OCI-LY3 (cell line): ENCODE measurements at regions not wholly inside any gene's neighbourhood (a gene's known extent, or its start where the extent isn't known, plus 50 kb on each side); places are given as distances from the start of the nearest gene placed in this dataset.

Source experiments
- H2AFZ ChIP-seq: fragments of 200-600, 300-600 bp; shearing (Covaris generic); 2 replicates; pipeline ENCODE4 v1.6.0; 2014; ENCODE audit warnings: antibody characterized with exemption, low read depth, low read length
- H3K27ac ChIP-seq: fragments of 200-600, 300-600 bp; sonication (generic); 2 replicates; pipeline ENCODE4 v1.5.1; 2014; ENCODE audit warnings: mild to moderate bottlenecking, low read length, moderate library complexity, mixed read lengths
- H3K27me3 ChIP-seq: fragments of 200-600, 300-600 bp; sonication (generic); 2 replicates; pipeline ENCODE4 v1.6.1; 2014; ENCODE audit warnings: low read depth, low read length, mixed read lengths
- H3K36me3 ChIP-seq: fragments of 200-600, 300-600 bp; sonication (generic); replicated peaks from 2 replicates; pipeline ENCODE3; 2014; ENCODE audit warnings: low read depth, low read length, mixed read lengths
- H3K4me1 ChIP-seq: fragments of 300-600, 200-600 bp; sonication (generic); 2 replicates; pipeline ENCODE4 v1.6.1; 2014; ENCODE audit warnings: low read length, mixed read lengths
- H3K4me2 ChIP-seq: fragments of 200-600, 300-600 bp; sonication (generic); 2 replicates; pipeline ENCODE4 v1.6.1; 2014; ENCODE audit warnings: low read length, mixed read lengths
- H3K4me3 ChIP-seq: fragments of 300-600, 200-600 bp; sonication (generic); 2 replicates; pipeline ENCODE4 v1.5.1; 2014; ENCODE audit warnings: antibody characterized with exemption, mild to moderate bottlenecking, low read length, moderate library complexity
- H3K79me2 ChIP-seq: fragments of 300-600, 200-600 bp; shearing (Covaris generic); 2 replicates; pipeline ENCODE4 v1.6.1; 2014; ENCODE audit warnings: mild to moderate bottlenecking, low read length, mixed read lengths
- H3K9ac ChIP-seq: fragments of 300-600, 200-600 bp; shearing (Covaris generic); 2 replicates; pipeline ENCODE4 v1.6.0; 2014; ENCODE audit warnings: mild to moderate bottlenecking, low read length, moderate library complexity
- H3K9me3 ChIP-seq: fragments of 200-600, 300-600 bp; shearing (Covaris generic); 2 replicates; pipeline ENCODE4 v1.6.1; 2014; ENCODE audit warnings: low read length, mixed read lengths; ENCODE audit not compliant: insufficient read depth
- H4K20me1 ChIP-seq: fragments of 200-600, 300-600 bp; sonication (generic); 2 replicates; pipeline ENCODE4 v1.6.1; 2016; ENCODE audit warnings: low read length, mixed read lengths; ENCODE audit not compliant: insufficient read depth
- CTCF ChIP-seq: fragments of 200-600, 300-600 bp; sonication (generic); IDR thresholded peaks from 2 replicates; pipeline ENCODE4 v1.5.1; 2014; ENCODE audit warnings: antibody characterized with exemption, low read length, low read depth
- EZH2phosphoT487 ChIP-seq: fragments of 200-600 bp; shearing (Covaris generic); IDR thresholded peaks from 2 replicates; pipeline ENCODE4 v1.6.1; 2018; ENCODE audit warnings: antibody characterized with exemption, mixed run types, low read depth

DNA sequence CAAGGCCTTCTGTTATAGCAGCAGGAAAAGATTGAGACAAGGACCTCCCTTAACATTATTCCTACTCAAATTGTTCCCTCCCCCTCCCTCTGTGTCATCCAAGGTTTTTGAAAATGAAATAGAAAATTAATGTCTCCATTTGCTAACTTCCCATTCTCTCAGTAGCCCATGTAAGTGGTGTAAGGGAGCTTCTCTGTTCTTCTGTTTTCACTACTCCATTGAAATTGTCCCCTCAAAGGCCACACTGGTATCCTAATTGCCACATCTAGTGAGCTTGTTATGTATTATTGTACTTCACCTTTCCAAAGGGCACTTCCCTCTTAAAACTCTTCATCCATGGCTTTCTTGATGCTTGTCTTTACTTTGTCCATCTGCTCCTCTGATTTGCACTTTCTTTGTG lies 131.2 kb upstream of the PIK3R1 start:
- no peak overlapping the region for H3K9ac ChIP-seq
- no peak overlapping the region for H2AFZ ChIP-seq
- H3K27ac ChIP-seq: no peak overlapping the region
- no peak overlapping the region for H3K4me3 ChIP-seq
- no peaks in the 10 kb centered on the region for H3K9me3 ChIP-seq
- TF ChIP-seq EZH2phosphoT487 (no peak), CTCF (no peak)
- no peaks in the 10 kb centered on the region for H3K27me3 ChIP-seq
- H3K79me2 ChIP-seq: no peaks in the 10 kb centered on the region
- H3K36me3 ChIP-seq: no peaks in the 10 kb centered on the region
- peaks cover 4% of the 10 kb centered on the region for H3K4me1 ChIP-seq
- H4K20me1 ChIP-seq: no peaks in the 10 kb centered on the region
- H3K4me2 ChIP-seq: no peak overlapping the region

DNA sequence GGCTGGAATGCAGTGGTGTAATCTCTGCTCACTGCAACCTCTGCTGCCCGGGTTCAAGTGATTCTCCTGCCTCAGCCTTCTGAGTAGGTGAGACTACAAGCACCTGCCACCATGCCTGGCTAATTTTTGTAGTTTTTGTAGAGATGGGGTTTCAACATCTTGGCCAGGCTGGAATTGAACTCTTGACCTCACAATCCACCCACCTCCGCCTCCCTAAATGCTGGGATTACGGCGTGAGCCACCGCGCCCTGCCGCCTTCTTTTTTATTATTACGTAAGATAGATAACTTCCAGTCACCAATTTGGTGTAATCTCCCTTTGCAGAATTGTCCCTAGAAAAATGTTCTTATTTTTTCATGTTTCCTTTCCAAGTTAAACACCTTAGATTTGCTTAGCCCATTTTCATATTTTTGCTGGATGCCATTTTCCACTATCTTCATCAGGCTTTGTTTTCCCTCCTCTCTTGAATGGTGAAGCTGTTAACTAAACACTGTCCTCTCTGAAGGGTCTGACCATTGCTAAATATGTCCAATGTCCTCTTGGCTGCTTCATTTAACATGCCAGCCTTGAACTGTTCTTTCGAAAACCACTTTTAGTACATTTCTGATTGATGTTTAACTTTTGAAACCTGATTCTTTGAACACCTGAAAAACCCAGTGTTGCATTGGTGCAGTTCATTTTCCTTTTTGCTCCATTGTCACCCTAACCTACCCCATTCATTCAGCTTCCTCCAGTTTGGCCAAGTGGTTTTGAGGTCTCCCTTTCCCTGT lies 135.1 kb upstream of the PIK3R1 start:
- Histone ChIP-seq H2AFZ (no peak overlapping the region), H3K9me3 (no peaks in the 10 kb centered on the region), H4K20me1 (no peaks in the 10 kb centered on the region), H3K4me3 (no peak overlapping the region), H3K4me2 (no peak overlapping the region), H3K27me3 (peaks cover 12% of the 10 kb centered on the region), H3K36me3 (no peaks in the 10 kb centered on the region), H3K4me1 (peaks cover 7% of the 10 kb centered on the region), H3K79me2 (no peaks in the 10 kb centered on the region), H3K27ac (no peak overlapping the region), H3K9ac (no peak overlapping the region)
- TF ChIP-seq CTCF (no peak), EZH2phosphoT487 (no peak)

DNA sequence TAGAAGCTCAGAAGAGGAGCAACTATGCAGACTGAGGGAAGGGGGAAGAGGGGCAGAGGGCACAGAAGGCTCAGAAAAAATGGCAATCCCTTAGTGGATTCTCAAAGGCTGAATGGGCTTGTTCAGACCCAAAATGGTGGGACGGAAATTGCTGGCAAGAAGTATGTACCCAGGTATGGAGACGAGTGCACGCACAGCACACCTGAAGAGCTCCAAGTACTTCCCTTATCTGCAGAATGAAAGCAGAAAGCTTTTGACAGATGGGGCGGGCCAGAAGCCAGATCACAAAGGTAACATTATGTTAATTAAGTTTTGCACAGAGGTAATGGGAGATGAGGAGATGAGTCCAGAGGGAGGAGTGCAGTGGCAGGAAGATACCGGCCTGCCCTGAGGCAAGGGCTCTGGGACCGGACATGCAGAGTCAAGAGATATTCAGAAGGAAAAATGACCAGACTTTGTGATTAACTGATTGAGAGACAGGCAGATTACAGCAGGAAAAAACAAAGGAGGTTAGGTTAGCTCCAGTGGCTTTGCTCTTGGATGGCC lies 138.1 kb upstream of the PIK3R1 start:
- no peaks in the 10 kb centered on the region for H3K36me3 ChIP-seq

GRCh38 chr5:68074633-68075032 lies 140.9 kb upstream of the PIK3R1 start:
- Histone ChIP-seq H3K27me3 (peaks cover 15% of the 10 kb centered on the region), H3K9me3 (no peaks in the 10 kb centered on the region), H3K27ac (no peak overlapping the region), H3K4me3 (no peak overlapping the region), H3K79me2 (no peaks in the 10 kb centered on the region), H3K36me3 (no peaks in the 10 kb centered on the region), H3K9ac (no peak overlapping the region), H4K20me1 (no peaks in the 10 kb centered on the region), H2AFZ (no peak overlapping the region), H3K4me1 (peaks cover 23% of the 10 kb centered on the region), H3K4me2 (no peak overlapping the region)
- no peak for TF ChIP-seq EZH2phosphoT487
- TF ChIP-seq CTCF: no peak

More for the DNA sequence above, 138.1 kb upstream of the PIK3R1 start:
- H3K27ac ChIP-seq: no peak overlapping the region
- no peak overlapping the region for H2AFZ ChIP-seq
- TF ChIP-seq CTCF (no peak), EZH2phosphoT487 (no peak)
- no peak overlapping the region for H3K4me2 ChIP-seq
- H3K79me2 ChIP-seq: no peaks in the 10 kb centered on the region
- H4K20me1 ChIP-seq: no peaks in the 10 kb centered on the region
- no peak overlapping the region for H3K9ac ChIP-seq
- H3K9me3 ChIP-seq: no peaks in the 10 kb centered on the region
- H3K4me1 ChIP-seq: peaks cover 7% of the 10 kb centered on the region
- H3K4me3 ChIP-seq: no peak overlapping the region
- H3K27me3 ChIP-seq: peaks cover 12% of the 10 kb centered on the region
